ENCODE measurements at regions not wholly inside any gene's neighbourhood (a gene's known extent, or its start where the extent isn't known, plus 50 kb on each side); places are given as distances from the start of the nearest gene placed in this dataset.

DNA sequence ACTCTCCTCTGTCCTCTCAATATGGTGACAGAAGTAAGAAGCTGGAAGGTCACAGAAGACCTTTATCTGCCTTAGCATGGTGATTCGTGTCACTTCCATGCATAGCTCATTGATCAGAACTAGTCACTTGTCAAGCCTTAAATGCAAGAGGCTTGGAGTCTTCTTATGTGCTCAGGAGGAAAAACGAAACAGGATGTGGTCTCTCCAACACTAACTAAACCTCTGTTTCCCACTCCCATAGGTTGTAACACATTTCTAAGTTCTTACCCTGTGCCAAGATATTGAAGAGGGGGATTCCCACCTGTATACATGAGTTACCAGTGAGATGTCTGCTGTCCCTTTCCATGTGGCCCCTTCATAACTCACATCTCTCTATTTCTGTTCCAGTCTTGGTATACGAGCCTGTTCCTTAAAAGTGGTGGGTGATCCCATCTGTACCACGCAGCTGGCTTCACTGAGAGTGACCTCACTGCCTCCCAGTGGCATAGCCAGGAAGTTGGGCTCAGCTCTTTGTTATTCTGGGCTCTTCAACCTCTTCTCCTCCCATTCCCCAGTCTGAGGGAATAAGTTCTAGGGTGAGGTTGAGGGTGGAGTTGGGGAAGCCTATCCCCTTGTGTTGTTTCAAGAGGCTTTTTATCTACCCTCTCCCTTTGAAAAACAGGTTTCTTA is 203.2 kb upstream of the PPP2R3A start:
- no peaks in the 10 kb centered on the region for H3K36me3 ChIP-seq (ENCODE audit: control insufficient read depth, insufficient read depth, low read length)
- DNase-seq (ENCODE audit: extremely low read depth, insufficient read length): no peak
- TF ChIP-seq, protein P1, sequence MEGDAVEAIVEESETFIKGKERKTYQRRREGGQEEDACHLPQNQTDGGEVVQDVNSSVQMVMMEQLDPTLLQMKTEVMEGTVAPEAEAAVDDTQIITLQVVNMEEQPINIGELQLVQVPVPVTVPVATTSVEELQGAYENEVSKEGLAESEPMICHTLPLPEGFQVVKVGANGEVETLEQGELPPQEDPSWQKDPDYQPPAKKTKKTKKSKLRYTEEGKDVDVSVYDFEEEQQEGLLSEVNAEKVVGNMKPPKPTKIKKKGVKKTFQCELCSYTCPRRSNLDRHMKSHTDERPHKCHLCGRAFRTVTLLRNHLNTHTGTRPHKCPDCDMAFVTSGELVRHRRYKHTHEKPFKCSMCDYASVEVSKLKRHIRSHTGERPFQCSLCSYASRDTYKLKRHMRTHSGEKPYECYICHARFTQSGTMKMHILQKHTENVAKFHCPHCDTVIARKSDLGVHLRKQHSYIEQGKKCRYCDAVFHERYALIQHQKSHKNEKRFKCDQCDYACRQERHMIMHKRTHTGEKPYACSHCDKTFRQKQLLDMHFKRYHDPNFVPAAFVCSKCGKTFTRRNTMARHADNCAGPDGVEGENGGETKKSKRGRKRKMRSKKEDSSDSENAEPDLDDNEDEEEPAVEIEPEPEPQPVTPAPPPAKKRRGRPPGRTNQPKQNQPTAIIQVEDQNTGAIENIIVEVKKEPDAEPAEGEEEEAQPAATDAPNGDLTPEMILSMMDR (IDR thresholded peaks at IDR 0.05; ENCODE audit: insufficient read depth, low read length, poor library complexity, severe bottlenecking): no peak
- H3K27me3 ChIP-seq (replicated peaks; ENCODE audit: control insufficient read depth, insufficient read depth, low read length): no peaks in the 10 kb centered on the region
- no peak overlapping the region for H3K4me3 ChIP-seq (replicated peaks; ENCODE audit: low read depth, low read length)

DNA sequence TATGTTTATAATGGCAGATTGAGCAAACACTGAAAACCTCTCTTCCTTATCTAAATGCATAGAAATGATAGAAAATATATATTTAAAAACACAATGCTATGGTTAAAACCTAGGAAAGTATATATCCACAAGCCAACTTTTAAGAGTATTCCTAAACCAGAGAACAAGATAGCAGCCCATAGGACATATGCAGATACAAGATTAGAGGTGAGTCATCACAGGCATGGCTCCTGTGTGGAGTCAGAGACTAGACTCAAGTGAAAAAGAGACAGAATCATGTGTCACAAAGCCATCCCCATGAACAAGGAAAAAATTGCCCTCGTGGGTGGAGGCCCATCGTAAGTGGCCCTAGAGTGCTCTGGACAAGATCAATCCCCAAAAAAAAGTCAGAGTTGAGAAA is 199.4 kb upstream of the PPP2R3A start:
- no peak for DNase-seq (ENCODE audit: extremely low read depth, insufficient read length)
- H3K4me3 ChIP-seq (replicated peaks; ENCODE audit: low read depth, low read length): no peak overlapping the region
- TF ChIP-seq, protein P1 (IDR thresholded peaks at IDR 0.05; ENCODE audit: insufficient read depth, low read length, poor library complexity, severe bottlenecking): no peak
- no peaks in the 10 kb centered on the region for H3K27me3 ChIP-seq (replicated peaks; ENCODE audit: control insufficient read depth, insufficient read depth, low read length)
- H3K36me3 ChIP-seq (ENCODE audit: control insufficient read depth, insufficient read depth, low read length): no peaks in the 10 kb centered on the region

DNA sequence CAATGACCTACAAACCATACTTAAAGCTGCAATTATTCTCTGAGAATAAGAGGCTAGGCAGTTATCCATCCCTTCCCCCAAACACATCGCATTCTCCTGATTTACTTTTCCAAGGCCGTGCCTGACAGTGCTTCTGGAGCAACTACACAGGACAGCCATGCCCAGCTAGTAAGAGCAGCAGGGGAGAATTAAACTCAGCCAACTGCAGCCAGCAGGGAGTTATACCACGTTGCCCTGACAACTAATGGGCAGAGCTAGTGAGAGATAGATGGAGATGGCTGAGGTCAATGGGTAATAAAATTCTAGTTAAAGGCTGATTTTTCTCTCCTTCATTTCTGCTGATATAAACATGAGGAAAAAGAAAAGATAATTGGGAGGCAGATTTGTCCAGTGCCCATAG is 193.8 kb upstream of the PPP2R3A start:
- Histone ChIP-seq H3K36me3 (ENCODE audit: control insufficient read depth, insufficient read depth, low read length) (no peaks in the 10 kb centered on the region), H3K27me3 (replicated peaks; ENCODE audit: control insufficient read depth, insufficient read depth, low read length) (no peaks in the 10 kb centered on the region), H3K4me3 (replicated peaks; ENCODE audit: low read depth, low read length) (no peak overlapping the region)
- DNase-seq (ENCODE audit: extremely low read depth, insufficient read length): no peak
- TF ChIP-seq, protein P1 (IDR thresholded peaks at IDR 0.05; ENCODE audit: insufficient read depth, low read length, poor library complexity, severe bottlenecking): no peak

DNA sequence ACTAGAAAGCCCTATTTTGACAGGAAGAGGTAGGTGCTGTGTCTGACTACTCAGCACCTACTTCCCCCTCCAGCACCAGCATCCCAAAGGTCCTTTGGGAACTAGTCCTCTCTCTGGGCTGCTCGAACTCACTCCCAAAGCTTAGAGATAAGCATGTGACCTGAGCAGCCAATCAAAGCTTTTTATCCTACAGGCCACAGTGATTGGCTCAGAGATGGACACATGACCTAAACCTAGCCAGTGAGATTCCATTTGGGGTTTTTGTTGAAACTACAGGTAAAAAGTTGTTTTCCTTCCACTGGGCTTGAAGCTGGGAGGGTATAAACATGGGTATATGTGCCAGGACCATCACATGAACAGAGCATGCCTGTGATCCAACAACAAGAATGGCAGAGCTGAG is 186.5 kb upstream of the PPP2R3A start:
- Histone ChIP-seq H3K36me3 (ENCODE audit: control insufficient read depth, insufficient read depth, low read length) (no peaks in the 10 kb centered on the region), H3K4me3 (replicated peaks; ENCODE audit: low read depth, low read length) (no peak overlapping the region), H3K27me3 (replicated peaks; ENCODE audit: control insufficient read depth, insufficient read depth, low read length) (no peaks in the 10 kb centered on the region)
- TF ChIP-seq, protein P1 (IDR thresholded peaks at IDR 0.05; ENCODE audit: insufficient read depth, low read length, poor library complexity, severe bottlenecking): no peak
- no peak for DNase-seq (ENCODE audit: extremely low read depth, insufficient read length)

DNA sequence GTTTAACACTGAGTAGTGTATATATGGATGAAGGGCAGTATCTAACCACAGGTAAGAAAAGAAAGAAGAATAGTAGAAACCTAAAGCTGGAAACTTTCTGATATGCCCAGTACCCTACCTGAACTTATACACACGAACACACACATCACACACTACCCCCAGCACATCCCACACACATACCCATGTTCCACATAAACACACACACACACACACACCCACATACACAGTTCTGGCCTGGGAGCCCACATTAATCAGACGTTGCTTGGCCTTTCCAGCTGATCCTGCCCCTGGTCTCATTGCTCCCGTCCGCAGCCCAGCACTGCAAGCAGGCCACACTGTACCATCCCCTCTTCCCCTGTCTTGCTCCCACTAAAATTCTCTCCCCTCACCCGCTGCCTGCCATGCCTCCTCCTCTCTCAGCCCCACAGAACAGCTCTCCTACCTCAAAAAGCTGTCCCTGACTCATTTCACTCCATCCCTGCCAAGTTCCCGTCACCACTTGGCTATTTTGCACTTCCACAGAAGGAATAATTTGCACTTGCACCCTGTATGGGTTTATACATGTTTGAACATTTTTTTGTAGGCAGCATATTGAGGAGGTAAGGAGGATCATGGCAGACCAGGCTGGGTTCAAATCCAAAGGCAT is 185.8 kb upstream of the PPP2R3A start:
- TF ChIP-seq, protein P1 (IDR thresholded peaks at IDR 0.05; ENCODE audit: insufficient read depth, low read length, poor library complexity, severe bottlenecking): no peak
- H3K36me3 ChIP-seq (ENCODE audit: control insufficient read depth, insufficient read depth, low read length): no peaks in the 10 kb centered on the region
- H3K4me3 ChIP-seq (replicated peaks; ENCODE audit: low read depth, low read length): no peak overlapping the region
- no peaks in the 10 kb centered on the region for H3K27me3 ChIP-seq (replicated peaks; ENCODE audit: control insufficient read depth, insufficient read depth, low read length)
- no peak for DNase-seq (ENCODE audit: extremely low read depth, insufficient read length)

Measured in GM06990 (cell line).